ENCODE measurements at regions not wholly inside any gene's neighbourhood (a gene's known extent, or its start where the extent isn't known, plus 50 kb on each side); places are given as distances from the start of the nearest gene placed in this dataset.

- DNase-seq, result no peak
- POLR2A ChIA-PET, result no interaction called here
- ATAC-seq, result no peak
- H3K9me3 Mint-ChIP-seq, result peaks cover 0 to 4% (median 0%) of the 10 kb centered on the region in 9 donors
- peaks cover 0 to 23% (median 0%) of the 10 kb centered on the region in 4 donors for H3K4me1 Mint-ChIP-seq
- no peaks in the 10 kb centered on the region for H3K36me3 Mint-ChIP-seq
- peaks cover 0 to 3% (median 0%) of the 10 kb centered on the region in 5 donors for H3K27me3 Mint-ChIP-seq
- no peak overlapping the region for H3K4me3 Mint-ChIP-seq
- no peak overlapping the region for H3K27ac Mint-ChIP-seq
Observed at GRCh38 chr12:24415934-24416333, 466.5 kb upstream of the SOX5 start.

- Mint-ChIP-seq H3K36me3 (no peaks in the 10 kb centered on the region), H3K4me3 (no peak overlapping the region), H3K9me3 (peaks cover 0 to 2% (median 0%) of the 10 kb centered on the region in 9 donors), H3K27me3 (peaks cover 0 to 3% (median 0%) of the 10 kb centered on the region in 5 donors), H3K27ac (no peak overlapping the region), H3K4me1 (peaks cover 0 to 23% (median 0%) of the 10 kb centered on the region in 4 donors)
- POLR2A ChIA-PET, result no interaction called here
- ATAC-seq, result no peak
- no peak for DNase-seq
Observed at GRCh38 chr12:24414480-24414879, 465.0 kb upstream of the SOX5 start.

DNA sequence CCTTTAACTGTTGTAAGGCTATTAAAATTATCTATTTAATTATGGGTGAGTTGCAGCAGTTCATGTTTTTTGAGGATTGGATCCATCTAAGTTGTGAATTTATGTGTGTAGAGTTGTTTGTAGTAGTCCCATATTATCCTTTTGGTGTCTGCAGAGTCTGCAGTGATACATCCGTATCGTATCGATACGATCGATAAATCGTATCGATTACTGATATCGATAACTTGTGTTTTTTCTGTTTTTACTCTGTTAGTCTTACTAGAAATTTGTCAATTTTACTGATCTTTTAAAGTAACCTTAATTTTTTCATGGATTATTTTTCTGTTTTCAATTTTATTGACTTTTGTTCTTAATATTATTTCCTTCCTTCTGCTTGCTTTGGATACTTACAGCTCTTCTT lies 462.5 kb upstream of the SOX5 start:
- Mint-ChIP-seq H3K4me1 (peaks cover 0 to 37% (median under 1%) of the 10 kb centered on the region in 4 donors), H3K27ac (no peak overlapping the region), H3K9me3 (peaks cover 0 to 3% (median 0%) of the 10 kb centered on the region in 9 donors), H3K4me3 (no peak overlapping the region), H3K27me3 (peaks cover 0 to 3% (median 0%) of the 10 kb centered on the region in 5 donors), H3K36me3 (no peaks in the 10 kb centered on the region)
- ATAC-seq, result no peak
- POLR2A ChIA-PET, result no interaction called here
- DNase-seq, result no peak

- ATAC-seq, result no peak
- POLR2A ChIA-PET, result no interaction called here
- Mint-ChIP-seq H3K4me3 (no peak overlapping the region), H3K4me1 (peaks cover 0 to 21% (median under 1%) of the 10 kb centered on the region in 4 donors), H3K27ac (no peak overlapping the region), H3K27me3 (peaks cover 0 to 1% (median 0%) of the 10 kb centered on the region in 5 donors), H3K36me3 (no peaks in the 10 kb centered on the region), H3K9me3 (peaks cover 0 to 3% (median 0%) of the 10 kb centered on the region in 9 donors)
- DNase-seq, result no peak
Observed at GRCh38 chr12:24409868-24410267, 460.4 kb upstream of the SOX5 start.

DNA sequence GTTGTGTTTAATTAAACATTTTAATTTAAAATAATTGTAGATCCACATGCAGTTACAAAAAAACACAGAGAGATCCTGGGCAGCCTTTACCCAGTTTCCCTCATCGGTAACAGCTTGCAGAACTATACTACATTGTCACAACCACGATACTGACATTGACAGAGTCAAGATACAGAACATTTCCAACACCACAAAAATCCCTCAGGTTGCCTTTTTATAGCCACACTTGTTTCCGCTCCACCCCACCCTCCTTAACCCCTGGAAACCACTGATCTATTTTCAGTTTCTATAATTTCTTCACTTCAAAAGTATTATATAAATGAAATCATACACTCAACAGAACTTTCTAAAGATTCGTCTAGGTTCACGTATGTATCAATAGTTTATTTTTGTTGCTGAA lies 458.8 kb upstream of the SOX5 start:
- no peak overlapping the region for H3K4me3 Mint-ChIP-seq
- H3K4me1 Mint-ChIP-seq, result peaks cover 0 to 14% (median under 1%) of the 10 kb centered on the region in 4 donors
- no peaks in the 10 kb centered on the region for H3K36me3 Mint-ChIP-seq
- H3K27ac Mint-ChIP-seq, result no peak overlapping the region
- H3K9me3 Mint-ChIP-seq, result peaks cover 0 to 3% (median 0%) of the 10 kb centered on the region in 9 donors
- H3K27me3 Mint-ChIP-seq, result peaks cover 0 to 5% (median 0%) of the 10 kb centered on the region in 5 donors
- ATAC-seq (no peak), DNase-seq (no peak)
- POLR2A ChIA-PET, result no interaction called here

DNA sequence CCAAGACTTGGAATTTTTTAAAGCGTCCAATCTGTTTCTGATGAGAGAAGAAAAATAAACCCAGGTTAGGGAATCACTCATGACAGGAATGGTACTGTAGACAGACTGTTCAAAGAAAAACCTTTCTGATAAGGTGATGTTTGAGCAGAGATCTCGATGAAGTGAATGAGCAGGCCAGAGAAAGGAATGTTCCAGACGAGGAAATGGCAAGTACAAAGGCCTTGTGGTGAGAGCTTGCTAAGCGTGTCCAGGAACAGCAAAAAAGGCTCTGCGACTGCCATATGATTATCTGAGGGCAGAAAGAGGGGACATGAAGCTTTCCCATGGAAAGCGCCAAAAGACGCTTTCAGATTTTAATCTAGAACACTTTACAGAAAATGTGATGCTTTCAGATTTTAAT lies 458.4 kb upstream of the SOX5 start:
- Mint-ChIP-seq H3K36me3 (no peaks in the 10 kb centered on the region), H3K27me3 (peaks cover 0 to 5% (median 0%) of the 10 kb centered on the region in 5 donors), H3K4me3 (no peak overlapping the region), H3K9me3 (peaks cover 0 to 3% (median 0%) of the 10 kb centered on the region in 9 donors), H3K4me1 (peaks cover 0 to 14% (median under 1%) of the 10 kb centered on the region in 4 donors), H3K27ac (no peak overlapping the region)
- no peak for ATAC-seq
- no peak for DNase-seq
- POLR2A ChIA-PET, result no interaction called here

- peaks cover 0 to 14% (median under 1%) of the 10 kb centered on the region in 4 donors for H3K4me1 Mint-ChIP-seq
- DNase-seq (no peak), ATAC-seq (no peak)
- H3K27me3 Mint-ChIP-seq, result peaks cover 0 to 5% (median 0%) of the 10 kb centered on the region in 5 donors
- H3K4me3 Mint-ChIP-seq, result no peak overlapping the region
- H3K27ac Mint-ChIP-seq, result no peak overlapping the region
- POLR2A ChIA-PET, result no interaction called here
- no peaks in the 10 kb centered on the region for H3K36me3 Mint-ChIP-seq
- peaks cover 0 to 3% (median 0%) of the 10 kb centered on the region in 9 donors for H3K9me3 Mint-ChIP-seq
Observed at GRCh38 chr12:24404086-24404815, 454.8 kb upstream of the SOX5 start.

DNA sequence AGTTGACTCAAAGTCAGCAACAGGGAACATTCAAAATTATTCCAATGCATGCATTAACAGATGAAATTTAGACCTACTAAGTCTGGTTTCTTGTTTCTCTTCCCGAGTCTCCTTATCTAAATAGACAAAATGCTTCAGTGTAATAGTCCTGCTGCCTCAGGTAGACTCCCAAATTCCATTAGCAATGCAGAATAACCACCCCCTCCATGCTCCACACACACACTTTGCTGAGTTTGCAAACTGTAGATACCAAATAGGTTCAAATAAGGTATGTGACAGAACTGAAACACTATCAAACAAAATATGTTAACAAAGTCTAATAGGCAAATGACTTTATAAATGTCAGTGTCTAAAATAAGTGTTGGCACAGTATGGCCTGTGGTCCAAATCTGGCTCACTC lies 451.1 kb upstream of the SOX5 start:
- POLR2A ChIA-PET, result no interaction called here
- Mint-ChIP-seq H3K9me3 (no peaks in the 10 kb centered on the region), H3K4me3 (no peak overlapping the region), H3K27ac (no peak overlapping the region), H3K36me3 (no peaks in the 10 kb centered on the region), H3K27me3 (peaks cover 0 to 5% (median 0%) of the 10 kb centered on the region in 5 donors), H3K4me1 (peaks cover 0 to 6% (median 0%) of the 10 kb centered on the region in 4 donors)
- ATAC-seq (no peak), DNase-seq (no peak)

- peaks cover 0 to 6% (median 0%) of the 10 kb centered on the region in 4 donors for H3K4me1 Mint-ChIP-seq
- H3K36me3 Mint-ChIP-seq, result no peaks in the 10 kb centered on the region
- POLR2A ChIA-PET, result no interaction called here
- H3K4me3 Mint-ChIP-seq, result no peak overlapping the region
- peaks cover 0 to 4% (median 0%) of the 10 kb centered on the region in 9 donors for H3K9me3 Mint-ChIP-seq
- H3K27me3 Mint-ChIP-seq, result no peaks in the 10 kb centered on the region
- DNase-seq, result no peak
- ATAC-seq, result no peak
- H3K27ac Mint-ChIP-seq, result no peak overlapping the region
Observed at GRCh38 chr12:24398605-24399004, 449.1 kb upstream of the SOX5 start.

GRCh38 chr12:24396224-24396623 lies 446.8 kb upstream of the SOX5 start:
- ATAC-seq, result no peak
- no peak for DNase-seq
- H3K4me3 Mint-ChIP-seq, result no peak overlapping the region
- H3K27me3 Mint-ChIP-seq, result peaks cover 0 to 1% (median 0%) of the 10 kb centered on the region in 5 donors
- POLR2A ChIA-PET, result no interaction called here
- H3K9me3 Mint-ChIP-seq, result peaks cover 0 to 16% (median 4%) of the 10 kb centered on the region in 9 donors
- H3K27ac Mint-ChIP-seq, result no peak overlapping the region
- H3K36me3 Mint-ChIP-seq, result no peaks in the 10 kb centered on the region
- H3K4me1 Mint-ChIP-seq, result peaks cover 0 to 6% (median 0%) of the 10 kb centered on the region in 4 donors

GRCh38 chr12:24394246-24394645 lies 444.8 kb upstream of the SOX5 start:
- no peak overlapping the region for H3K4me3 Mint-ChIP-seq
- no peaks in the 10 kb centered on the region for H3K36me3 Mint-ChIP-seq
- ATAC-seq (no peak), DNase-seq (no peak)
- POLR2A ChIA-PET, result no interaction called here
- peaks cover 0 to 6% (median 0%) of the 10 kb centered on the region in 4 donors for H3K4me1 Mint-ChIP-seq
- no peak overlapping the region for H3K27ac Mint-ChIP-seq
- peaks cover 0 to 1% (median 0%) of the 10 kb centered on the region in 5 donors for H3K27me3 Mint-ChIP-seq
- H3K9me3 Mint-ChIP-seq, result peaks cover 3 to 34% (median 10%) of the 10 kb centered on the region in 9 donors

GRCh38 chr12:24393071-24393470 lies 443.6 kb upstream of the SOX5 start:
- ATAC-seq, result no peak
- peaks cover 3 to 36% (median 11%) of the 10 kb centered on the region in 9 donors for H3K9me3 Mint-ChIP-seq

DNA sequence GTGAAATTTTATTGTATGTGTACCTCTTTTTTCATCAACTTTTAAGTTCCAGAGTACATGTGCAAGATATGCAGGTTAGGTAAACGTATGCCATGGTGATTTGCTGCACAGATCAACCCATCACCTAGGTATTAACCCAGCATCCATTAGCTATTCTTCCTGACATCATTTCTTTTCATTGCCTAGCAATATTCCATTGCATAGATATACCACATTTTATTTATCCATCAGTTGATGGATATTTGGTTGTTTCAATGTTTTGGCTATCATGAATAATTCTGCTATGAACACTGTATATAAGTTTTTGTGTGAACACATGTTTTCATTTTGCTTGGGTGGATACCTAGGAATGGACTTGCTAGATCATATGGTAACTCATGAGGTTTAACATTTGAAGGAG lies 439.9 kb upstream of the SOX5 start:
- ATAC-seq (no peak), DNase-seq (no peak)
- POLR2A ChIA-PET, result no interaction called here
- Mint-ChIP-seq H3K4me3 (no peak overlapping the region), H3K4me1 (peaks cover 0 to 1% (median 0%) of the 10 kb centered on the region in 4 donors), H3K27me3 (peaks cover 0 to 1% (median 0%) of the 10 kb centered on the region in 5 donors), H3K36me3 (no peaks in the 10 kb centered on the region), H3K27ac (no peak overlapping the region), H3K9me3 (peaks cover 3 to 36% (median 11%) of the 10 kb centered on the region in 9 donors)

More at GRCh38 chr12:24393071-24393470, 443.6 kb upstream of the SOX5 start:
- DNase-seq, result no peak
- Mint-ChIP-seq H3K36me3 (no peaks in the 10 kb centered on the region), H3K4me3 (no peak overlapping the region), H3K4me1 (no peaks in the 10 kb centered on the region), H3K27ac (no peak overlapping the region), H3K27me3 (peaks cover 0 to 1% (median 0%) of the 10 kb centered on the region in 5 donors)
- POLR2A ChIA-PET, result no interaction called here
